HFF-Myc (cell line): ENCODE measurements at regions not wholly inside any gene's neighbourhood (a gene's known extent, or its start where the extent isn't known, plus 50 kb on each side); places are given as distances from the start of the nearest gene placed in this dataset.

Experiments used
- DNase-seq: peaks from one replicate; pipeline ENCODE4 v3.0.0-alpha.2; 2011; ENCODE audit warnings: low read depth; ENCODE audit errors: extremely low read depth
- H3K4me3 ChIP-seq: replicated peaks from 2 replicates; pipeline ENCODE4 v1.5.1; 2011; ENCODE audit warnings: low read depth, mild to moderate bottlenecking, control low read depth, low read length
- TF ChIP-seq, protein P1 (sequence below): IDR thresholded peaks from 2 replicates; pipeline ENCODE4 v1.5.1; 2012; ENCODE audit warnings: mild to moderate bottlenecking, low read depth, low read length, control low read depth; ENCODE audit errors: missing control alignments

GRCh38 chr18:62442391-62442790 is 80.4 kb upstream of the ZCCHC2 start:
- DNase-seq = no peak
- no peak overlapping the region for H3K4me3 ChIP-seq
- TF ChIP-seq, protein P1, sequence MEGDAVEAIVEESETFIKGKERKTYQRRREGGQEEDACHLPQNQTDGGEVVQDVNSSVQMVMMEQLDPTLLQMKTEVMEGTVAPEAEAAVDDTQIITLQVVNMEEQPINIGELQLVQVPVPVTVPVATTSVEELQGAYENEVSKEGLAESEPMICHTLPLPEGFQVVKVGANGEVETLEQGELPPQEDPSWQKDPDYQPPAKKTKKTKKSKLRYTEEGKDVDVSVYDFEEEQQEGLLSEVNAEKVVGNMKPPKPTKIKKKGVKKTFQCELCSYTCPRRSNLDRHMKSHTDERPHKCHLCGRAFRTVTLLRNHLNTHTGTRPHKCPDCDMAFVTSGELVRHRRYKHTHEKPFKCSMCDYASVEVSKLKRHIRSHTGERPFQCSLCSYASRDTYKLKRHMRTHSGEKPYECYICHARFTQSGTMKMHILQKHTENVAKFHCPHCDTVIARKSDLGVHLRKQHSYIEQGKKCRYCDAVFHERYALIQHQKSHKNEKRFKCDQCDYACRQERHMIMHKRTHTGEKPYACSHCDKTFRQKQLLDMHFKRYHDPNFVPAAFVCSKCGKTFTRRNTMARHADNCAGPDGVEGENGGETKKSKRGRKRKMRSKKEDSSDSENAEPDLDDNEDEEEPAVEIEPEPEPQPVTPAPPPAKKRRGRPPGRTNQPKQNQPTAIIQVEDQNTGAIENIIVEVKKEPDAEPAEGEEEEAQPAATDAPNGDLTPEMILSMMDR = no peak

DNA sequence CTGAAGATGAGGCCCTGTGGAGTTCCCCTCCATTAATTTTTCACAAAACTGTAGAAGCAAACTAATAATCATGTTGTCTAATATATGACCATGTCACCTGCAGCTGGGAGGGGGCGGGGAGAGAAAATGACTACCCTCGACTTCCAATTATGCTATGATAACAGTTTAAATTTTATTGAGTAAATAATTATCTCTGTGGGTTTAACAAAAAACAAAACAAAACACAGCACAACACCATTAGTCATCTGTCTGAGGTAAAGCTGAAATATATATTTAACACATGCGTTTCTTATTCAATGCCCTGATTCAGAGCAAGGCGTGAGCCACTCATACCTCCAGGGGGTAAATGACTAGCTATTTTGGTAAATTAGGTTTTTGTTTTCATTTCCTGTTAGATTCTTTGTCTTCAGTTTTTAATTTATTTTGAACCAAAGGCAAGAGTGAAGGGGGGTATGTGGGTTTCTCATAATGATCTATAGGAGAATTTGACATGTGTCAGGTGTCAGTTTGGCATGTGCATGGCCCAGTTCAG is 77.4 kb upstream of the ZCCHC2 start:
- H3K4me3 ChIP-seq = no peak overlapping the region
- TF ChIP-seq, protein P1 = no peak
- DNase-seq = no peak

DNA sequence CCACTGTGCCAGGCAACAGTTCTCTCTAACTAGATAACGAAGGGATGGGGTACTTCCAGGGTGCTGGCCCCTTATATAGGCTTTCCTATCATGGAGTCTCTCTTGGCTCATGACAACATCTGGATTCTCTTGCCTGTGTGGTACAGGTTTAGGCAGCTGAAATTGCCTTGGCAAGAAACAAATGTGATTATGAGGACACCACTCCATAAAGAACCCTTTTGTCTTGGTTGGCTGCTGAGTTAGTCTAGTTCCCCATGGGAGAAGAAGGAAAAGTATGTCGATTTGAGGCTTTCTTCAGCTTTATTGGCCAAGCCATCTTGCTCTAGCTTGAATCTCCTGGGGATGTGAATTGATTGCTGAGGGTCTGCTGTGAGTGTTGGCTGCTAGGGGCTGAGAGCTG is 76.3 kb upstream of the ZCCHC2 start:
- no peak for DNase-seq
- TF ChIP-seq, protein P1 = no peak

GRCh38 chr18:62447652-62448051 is 75.2 kb upstream of the ZCCHC2 start:
- TF ChIP-seq, protein P1 = no peak
- DNase-seq = no peak
- no peak overlapping the region for H3K4me3 ChIP-seq

More for the DNA sequence above, 76.3 kb upstream of the ZCCHC2 start:
- H3K4me3 ChIP-seq = no peak overlapping the region

GRCh38 chr18:62448426-62448825 is 74.4 kb upstream of the ZCCHC2 start:
- no peak for DNase-seq
- no peak overlapping the region for H3K4me3 ChIP-seq
- TF ChIP-seq, protein P1 = no peak

DNA sequence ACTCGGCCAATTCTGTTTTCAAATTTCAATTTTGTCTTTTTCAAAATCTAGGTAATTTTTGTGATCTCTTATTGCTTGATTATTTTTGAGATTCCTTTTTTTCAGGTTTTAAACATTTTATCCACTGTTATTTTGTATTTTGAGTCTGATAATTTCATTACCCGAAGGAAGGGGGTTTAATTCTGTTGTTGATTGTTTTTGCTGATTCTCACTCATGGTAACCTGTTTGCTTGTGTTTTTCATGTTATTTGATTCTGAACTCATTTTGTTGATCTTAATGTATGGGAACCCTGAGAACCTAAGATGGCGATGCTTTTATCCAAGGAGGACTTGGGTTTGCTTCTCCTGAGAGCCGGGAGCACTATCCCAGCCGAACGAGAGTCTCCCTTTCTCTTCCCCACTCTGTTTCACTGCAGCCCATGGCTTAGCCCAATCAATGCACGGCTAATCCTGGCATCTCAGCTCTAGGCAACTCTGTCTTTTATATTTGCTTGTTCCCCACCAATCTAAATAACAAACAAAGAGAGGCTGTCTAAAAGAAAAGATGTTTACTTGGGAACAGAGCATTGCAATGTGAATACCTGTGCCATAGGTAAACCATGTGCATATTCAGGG is 73.2 kb upstream of the ZCCHC2 start:
- no peak overlapping the region for H3K4me3 ChIP-seq
- DNase-seq = no peak
- TF ChIP-seq, protein P1 = no peak

DNA sequence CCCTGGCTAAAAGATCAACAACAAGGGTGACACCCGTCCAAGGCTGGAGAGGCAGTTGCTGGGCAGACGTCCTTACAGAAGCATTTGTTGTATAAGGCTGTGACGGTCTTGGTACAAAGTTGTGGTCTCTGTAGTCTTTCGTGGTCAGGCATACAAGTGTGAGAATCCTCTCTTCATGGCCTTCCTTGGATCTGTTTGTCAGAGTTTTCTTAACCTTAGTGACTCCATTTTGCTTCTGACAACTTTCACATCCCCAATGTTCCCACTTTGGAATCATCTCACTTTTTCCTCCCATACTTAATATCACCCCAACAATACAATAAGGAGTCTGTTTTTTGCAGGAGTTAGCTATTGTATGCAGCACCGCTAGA is 72.7 kb upstream of the ZCCHC2 start:
- TF ChIP-seq, protein P1 = no peak
- no peak for DNase-seq

More for the DNA sequence above, 72.7 kb upstream of the ZCCHC2 start:
- H3K4me3 ChIP-seq = no peak overlapping the region
